DND-41 (cell line): ENCODE measurements at regions not wholly inside any gene's neighbourhood (a gene's known extent, or its start where the extent isn't known, plus 50 kb on each side); places are given as distances from the start of the nearest gene placed in this dataset.

Source experiments
- CTCF ChIP-seq: IDR thresholded peaks from 2 replicates; pipeline ENCODE4 v1.5.1; 2012; ENCODE audit warnings: borderline replicate concordance, low read length, moderate library complexity, mild to moderate bottlenecking; ENCODE audit not compliant: poor library complexity, severe bottlenecking; ENCODE audit errors: extremely low read depth
- EZH2 ChIP-seq: IDR thresholded peaks from 3 replicates; pipeline ENCODE4 v1.6.1; 2012; ENCODE audit warnings: borderline replicate concordance, low read depth, mild to moderate bottlenecking, moderate library complexity, low read length, inconsistent platforms; ENCODE audit not compliant: severe bottlenecking

GRCh38 chr5:14998491-14998890, 126.9 kb upstream of the ANKH start:
- TF ChIP-seq CTCF (no peak), EZH2 (no peak)
